Left hindlimb (tissue), 1 donor: ENCODE measurements at regions not wholly inside any gene's neighbourhood (a gene's known extent, or its start where the extent isn't known, plus 50 kb on each side); places are given as distances from the start of the nearest gene placed in this dataset.

Source experiments
- DNase-seq: peaks from one replicate; pipeline ENCODE4 v3.0.0-alpha.2; 2018

DNA sequence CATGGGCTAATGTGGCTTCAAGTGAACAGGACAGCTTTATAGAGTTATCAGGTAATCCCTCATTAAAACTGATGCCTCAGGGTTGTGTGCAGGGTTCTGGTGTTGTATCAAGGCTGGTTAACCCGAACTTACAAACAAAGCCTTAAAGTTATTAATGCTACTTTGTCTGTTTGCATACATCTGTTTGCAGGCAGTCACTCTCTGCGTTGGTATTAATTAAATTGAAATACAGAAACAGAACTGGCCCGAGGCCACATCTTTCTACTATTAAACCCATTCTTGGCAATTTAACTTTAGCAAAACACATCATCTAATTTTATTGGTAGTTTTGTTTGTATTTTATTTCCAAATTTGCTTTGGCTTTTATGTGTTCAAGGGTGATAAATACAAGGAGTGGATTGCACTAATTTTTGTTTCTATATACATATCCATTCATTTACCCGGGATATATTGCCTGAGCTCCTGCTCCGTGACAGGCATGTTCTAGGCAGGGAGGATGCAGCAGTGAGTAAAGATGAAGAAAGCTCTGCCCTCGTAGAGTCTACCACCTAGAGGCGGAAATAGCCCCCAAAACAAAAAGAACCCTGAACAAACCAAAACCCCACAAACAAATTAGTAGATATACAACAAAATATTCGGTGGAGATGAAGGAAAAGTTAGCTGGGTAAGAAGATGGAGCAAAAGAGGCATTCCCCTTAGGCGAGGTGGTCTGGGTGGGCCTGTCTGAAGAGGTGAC, 164.2 kb downstream of the MACROH2A1 start:
- DNase-seq = no peak

DNA sequence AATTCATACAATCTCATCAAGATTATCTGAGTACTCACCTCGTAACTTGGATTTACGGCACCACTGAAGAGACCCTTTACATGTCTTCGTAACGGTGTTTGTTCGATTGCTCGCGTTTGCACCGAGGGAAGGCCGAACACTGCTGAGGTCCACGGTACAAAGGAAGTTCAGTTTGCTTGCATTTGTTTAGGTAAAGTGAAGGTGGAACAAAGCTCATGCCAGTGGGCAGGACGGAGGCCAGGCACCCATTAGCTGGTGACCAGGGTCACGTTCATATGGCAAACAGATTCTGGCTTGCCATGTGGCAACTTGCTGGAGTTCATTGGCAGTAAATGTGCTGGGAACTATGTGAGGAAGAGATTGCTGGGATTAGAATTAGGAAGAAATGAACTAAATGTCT, 164.8 kb downstream of the MACROH2A1 start:
- DNase-seq = no peak

DNA sequence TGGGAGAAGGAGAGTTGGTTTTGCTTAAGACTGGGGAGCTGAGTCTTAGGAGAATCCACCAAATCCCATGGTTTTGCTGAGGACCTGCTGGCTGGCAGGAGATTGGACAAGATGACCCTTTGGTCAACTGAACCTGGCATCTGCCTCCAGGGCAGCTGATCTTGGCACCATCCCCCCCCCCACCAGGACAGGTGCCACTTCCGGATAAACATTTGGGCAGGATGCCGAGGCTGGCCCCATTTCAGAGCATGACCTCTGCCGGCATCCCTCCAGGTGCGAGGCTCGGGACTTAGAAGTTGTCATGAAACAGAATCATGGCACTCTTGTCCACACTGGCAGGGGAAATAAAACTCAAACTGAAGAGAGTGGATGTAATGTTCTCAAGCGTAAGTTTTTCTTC, 165.6 kb downstream of the MACROH2A1 start:
- DNase-seq = no peak

DNA sequence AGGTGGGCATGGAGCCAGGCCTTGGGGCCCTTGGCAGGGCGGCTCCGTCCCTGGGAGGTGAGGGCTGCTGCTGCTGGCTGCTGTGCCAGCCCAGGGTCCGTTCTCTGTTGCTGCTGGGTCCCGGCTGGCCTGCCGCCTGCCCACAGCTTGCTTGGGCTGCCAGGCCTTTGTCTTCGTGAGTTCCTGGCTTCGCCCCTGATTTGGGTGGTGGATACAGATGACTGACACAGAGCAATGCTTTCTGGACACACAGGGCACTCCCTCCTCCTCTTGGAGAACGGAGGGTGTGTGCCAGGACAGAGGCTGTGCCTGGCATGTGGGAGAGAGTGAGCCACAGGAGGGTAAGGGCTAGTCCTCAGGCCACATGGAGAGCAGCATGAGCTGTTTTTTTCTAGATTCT, 166.1 kb downstream of the MACROH2A1 start:
- DNase-seq = no peak

DNA sequence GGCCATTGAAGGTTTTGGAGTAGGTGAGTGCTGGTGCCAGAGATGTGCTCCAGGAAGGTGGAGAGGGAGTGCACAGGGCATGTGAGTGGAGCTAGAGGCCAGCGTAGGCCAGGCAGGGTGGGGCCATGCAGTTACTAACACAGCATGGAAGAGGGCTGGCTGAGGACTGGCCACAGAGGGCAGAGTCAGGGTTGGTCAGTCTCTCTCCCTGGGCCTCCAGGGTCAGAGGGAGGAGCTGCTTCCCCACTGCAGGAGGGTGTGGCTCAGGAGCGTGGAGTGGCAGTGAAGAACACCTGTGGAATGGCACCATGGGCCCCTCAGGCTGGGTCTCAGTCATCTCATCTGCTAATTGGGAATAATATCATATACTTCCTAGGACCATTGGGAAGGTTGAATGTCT, 167.7 kb downstream of the MACROH2A1 start:
- no peak for DNase-seq

DNA sequence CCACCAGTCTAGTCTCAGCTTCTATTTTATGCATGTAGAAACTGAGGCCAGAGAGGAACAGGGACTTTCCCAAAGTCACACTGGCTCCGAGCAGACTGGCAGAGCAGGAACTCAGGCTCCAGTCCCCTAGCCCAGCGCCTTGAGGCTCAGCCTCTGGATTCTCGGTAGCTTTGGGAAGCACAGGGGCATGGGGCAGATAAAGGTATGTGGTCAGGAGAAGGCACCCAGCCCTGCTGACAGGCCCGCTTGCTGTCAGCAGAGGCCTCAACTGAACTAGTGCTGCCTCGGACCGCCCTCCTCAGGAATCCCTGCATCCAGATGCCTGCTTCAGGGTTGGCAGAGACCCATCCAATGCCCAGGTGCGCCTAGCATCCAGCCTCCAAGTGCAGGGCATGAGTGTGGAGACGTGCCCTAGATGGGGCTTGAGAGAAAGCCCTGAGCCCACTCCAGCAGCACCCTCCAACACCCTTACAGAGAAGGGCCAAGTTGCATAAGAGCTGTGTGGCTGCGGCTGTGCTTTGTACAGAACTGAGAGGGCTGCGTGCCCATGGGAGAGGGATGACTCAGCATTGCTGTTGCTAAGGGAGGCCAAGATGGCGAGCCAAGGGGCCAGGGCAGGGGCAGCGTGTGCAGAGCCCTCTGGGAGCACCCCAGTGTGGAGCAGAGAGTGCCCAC, 168.6 kb downstream of the MACROH2A1 start:
- DNase-seq = no peak

DNA sequence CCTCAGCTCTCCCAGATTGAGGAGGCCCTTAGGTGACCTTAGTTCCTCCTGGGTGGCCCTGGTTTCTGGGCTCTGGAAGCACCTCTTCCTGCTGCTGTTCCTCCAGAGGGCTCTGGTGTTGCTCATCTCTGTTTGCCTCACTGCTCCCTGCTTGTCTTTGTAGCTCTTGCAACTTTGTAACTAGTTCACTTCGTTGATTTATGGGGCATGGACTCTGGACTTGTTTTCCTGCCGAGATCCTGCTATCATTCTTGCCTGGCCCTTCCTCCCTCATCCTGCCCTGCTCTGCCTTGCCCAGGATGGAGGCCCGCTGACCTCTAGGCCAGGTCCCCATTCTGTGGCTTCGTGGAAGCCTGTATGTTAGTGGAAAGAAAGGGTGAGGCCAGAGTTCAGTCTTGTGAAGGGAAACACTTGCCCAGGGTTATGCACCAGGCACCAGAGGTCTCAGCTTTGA, 169.3 kb downstream of the MACROH2A1 start:
- no peak for DNase-seq

DNA sequence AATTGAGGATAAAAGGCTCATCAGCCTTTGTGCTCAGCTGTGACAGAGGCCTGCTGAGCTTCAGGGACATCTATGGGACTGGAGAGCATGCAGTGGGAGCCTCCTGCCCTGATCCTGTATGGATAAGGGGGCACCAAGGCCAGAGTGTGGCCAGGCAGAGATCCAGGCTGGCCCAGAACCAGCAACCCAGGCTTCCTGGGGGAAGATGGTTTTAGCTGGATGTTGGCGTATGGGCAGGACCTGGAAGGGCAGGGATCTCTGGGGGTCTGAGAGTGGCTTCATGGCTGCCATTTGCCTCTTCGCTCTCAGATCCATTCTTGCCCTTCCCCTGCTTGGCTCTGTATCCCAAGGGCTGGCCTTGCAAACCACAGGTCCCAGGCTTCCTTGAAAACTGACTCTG, 169.9 kb downstream of the MACROH2A1 start:
- no peak for DNase-seq

DNA sequence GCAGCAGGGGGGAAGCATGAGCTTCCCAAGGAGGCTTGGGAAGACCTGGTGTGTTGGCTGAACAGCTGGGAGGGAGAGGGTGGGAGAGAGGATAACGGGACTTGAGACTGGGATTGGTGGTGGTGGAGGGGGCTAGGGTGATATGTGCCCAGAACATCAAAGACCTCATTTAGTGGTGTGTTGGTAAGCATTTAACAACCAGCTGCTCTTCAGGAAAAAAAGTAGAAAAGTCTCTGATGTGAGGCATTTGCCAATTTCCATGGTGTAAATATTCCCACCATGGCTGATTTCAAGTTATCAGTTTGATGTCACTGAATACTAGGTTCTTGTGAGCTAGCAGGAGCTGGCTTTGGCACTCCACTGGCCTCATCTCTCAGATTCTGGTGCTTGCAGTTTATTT, 170.8 kb downstream of the MACROH2A1 start:
- no peak for DNase-seq

DNA sequence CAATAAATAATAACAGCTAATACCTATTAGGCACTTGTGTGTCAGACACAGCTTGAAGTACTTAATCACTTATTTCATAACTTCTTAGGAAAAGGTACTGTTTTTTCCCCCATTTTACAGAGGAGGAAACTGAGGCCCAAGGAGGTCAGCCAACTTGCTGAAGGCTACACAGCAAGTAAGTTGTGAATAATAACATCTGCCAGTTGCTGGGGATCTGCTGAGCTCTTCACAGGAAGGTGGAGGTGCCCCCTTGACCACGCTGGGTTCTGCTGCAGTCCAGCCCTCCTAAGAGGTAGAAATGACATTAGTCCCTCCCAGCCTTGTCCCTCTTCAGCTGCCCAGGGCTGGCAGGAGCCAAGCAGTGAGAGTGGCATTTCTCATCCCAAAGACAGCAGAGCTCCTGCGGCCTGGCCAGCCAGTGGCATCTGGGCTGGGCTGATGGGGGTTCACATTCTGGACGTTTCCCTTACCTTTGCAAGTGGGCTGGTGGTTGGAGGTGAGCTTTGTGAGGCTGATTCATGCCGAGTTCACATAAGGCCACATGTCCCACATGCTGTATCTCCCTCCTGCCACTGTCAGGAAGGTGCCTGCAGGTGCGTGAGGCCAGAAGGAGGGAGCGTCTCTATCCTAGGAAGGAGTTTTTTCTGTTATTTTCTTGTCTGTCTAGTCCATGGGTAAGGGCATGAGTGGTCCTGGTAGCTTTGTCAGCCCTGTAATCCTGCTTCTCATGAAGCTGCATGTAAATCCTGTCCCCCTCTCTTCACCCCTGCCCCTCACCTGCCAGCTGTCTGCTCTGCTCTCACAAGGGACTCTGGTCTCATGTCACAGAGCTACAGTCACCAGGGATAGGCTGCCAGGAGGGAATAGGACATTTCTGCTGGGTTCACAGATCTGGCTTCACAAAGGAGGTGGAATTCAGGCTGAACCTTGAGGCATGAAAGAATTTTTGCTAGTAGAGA, 171.7 kb downstream of the MACROH2A1 start:
- DNase-seq = no peak

DNA sequence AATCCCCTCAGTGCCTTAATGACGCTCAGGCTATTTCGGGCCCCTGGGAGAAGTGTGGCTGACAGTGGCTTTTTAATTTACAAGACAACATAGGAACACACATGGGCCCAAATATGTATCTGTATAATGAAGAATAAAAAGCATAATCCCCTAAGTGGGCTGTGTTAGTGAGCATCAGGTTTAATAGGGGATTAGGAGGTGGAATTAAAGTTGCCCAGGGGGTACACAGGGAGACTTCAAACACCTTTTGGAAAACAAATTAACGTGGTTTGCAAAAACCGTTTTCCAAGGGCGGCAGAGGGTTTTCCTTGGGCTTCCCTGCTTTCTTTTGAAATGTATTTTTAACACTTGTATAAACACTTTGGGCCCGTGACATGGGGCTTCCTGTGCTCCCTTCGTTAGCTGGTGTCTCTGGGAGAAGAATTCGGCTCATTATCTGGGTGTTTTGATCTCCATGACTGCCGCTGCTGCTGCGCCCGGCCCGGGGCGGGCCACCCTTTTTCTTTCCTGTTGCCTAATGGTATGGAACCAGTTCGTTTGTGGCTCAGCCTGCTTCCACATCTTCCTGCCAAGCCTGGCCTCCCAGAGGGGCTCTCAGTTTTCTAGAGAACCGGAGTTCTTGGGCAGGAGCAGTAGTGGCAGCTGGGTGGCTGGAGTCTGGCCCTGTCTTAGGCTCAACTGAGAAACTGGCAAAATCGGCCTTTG, 173.0 kb downstream of the MACROH2A1 start:
- peak; percentile 61 for DNase-seq

DNA sequence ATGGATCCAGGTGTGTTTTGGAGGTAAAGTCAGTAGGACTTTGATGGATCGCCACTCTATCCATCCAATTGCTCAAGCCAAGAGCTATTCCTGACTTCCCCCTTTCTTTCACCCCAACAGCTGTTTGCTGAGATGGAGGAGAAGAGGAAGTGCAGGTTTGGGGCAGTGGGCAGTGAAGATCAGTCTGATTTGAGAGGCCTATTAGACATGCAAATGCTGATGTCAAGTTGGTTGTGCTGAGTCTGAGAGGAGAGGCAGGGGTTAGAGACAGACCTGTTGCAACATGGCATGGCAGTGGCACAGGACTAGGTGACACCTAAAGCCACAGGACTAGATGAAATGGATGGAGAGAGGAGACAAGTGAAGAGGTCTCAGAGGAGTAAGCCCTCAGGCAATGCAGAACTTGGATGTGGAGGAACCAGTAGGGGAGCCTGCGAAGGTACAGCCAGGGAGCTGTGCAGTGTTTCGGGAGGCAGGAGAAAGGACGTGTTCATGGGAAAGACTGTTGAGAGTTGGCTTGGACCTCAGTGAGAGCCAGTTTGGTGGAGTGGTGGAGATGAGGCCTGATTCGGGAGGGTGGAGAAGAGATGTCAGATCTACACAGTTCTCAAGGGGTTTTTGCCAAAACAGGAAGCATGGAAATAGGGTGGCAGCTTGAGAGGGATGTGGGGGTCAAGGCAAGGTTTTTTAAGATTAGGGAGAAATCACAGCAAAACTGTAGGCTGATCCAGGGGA, 175.0 kb downstream of the MACROH2A1 start:
- no peak for DNase-seq

DNA sequence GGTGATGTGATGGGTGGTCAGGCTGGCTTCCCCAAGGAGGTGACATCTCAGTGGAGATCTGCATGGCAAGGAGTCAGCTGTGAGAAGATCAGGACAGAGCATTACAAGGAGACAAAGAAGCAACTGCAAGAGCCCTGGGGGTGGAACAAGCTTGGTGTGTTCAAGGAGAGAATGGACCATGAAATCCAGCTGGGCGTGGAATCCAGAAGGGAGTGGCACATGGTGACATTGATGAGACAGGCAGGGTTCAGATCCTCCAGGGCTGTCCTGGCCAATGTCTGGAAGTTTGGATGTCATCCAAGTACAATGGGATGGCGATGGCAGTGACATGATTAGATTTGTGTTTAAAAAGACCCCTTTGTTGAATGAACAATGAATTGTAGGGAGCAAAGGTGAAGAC, 175.6 kb downstream of the MACROH2A1 start:
- no peak for DNase-seq

DNA sequence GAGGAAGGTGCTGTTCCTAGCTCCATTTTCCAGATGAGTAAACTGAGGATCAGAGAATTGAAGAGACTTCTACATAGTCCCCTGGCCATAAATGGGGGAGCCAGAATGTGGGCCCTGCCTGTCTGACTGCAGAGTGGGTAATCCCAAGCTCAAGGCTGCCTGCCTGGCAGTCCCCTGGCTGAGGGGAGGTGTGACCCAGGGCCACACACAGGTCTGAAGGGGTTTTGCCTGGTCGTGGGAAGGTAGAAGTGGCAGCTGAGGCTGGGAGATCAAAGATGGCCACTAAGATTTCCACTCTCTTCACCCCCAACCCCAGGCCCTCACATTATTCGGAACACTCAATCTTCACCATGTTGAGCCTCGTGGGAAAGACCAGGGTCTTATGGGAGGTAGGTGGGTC, 176.3 kb downstream of the MACROH2A1 start:
- DNase-seq = no peak

DNA sequence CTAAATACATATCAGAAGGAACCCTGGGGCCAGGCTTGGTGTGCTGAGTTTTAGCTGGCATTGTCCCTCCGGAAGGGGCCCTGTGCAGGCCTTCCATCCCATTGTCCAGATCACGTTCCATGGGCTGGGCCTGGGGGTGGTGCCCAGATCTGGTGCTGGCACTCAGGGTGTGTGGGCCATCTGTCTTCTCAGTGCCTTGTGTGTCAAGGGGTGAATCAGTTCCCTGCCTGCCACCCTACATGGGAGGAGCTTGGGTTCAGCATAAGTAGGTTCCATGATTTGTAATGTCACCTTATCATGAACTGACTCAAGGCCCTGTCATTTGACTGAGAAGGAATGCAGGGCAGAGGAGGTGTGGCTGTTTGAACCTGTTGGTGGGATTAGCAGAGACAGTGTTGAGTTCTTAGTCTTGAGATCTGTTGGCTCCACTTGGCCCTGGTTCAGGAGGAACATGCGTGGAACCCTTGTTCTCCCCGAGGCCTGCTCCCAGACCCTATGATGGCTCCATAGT, 176.8 kb downstream of the MACROH2A1 start:
- peak; percentile 12 for DNase-seq

DNA sequence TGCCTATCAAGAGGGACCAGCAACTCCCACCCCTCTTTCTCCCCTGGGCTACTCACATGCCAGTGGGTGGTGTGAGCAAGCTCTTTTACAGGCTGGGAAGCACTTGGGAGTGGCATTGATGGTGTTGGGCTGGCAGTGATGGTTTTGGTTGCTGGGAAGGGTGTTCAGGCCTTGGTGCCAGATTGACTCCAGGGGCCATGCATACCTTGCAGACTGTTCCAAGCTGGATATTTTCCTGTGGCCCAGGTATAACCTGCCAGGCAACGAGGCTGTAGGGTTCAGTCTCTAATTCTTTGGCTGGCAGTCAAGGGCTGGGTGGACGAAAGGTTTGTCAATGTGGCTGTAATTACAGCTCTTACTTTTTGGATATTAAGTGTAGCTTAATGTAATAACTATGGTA, 177.3 kb downstream of the MACROH2A1 start:
- DNase-seq = no peak

DNA sequence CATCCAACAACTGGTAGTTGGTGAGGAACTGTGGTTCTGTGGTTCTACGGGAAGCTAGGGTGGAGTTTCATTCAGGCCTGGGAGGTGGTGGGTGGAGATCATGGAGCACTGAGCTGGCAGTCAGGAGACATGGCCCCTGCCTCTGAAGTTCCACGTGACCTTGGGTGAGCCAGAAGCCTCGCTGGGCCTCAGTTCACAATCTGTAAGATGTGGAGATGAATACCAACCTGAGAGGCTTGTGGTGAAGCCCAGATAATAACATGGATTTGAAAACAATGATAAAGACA, 177.9 kb downstream of the MACROH2A1 start:
- no peak for DNase-seq

DNA sequence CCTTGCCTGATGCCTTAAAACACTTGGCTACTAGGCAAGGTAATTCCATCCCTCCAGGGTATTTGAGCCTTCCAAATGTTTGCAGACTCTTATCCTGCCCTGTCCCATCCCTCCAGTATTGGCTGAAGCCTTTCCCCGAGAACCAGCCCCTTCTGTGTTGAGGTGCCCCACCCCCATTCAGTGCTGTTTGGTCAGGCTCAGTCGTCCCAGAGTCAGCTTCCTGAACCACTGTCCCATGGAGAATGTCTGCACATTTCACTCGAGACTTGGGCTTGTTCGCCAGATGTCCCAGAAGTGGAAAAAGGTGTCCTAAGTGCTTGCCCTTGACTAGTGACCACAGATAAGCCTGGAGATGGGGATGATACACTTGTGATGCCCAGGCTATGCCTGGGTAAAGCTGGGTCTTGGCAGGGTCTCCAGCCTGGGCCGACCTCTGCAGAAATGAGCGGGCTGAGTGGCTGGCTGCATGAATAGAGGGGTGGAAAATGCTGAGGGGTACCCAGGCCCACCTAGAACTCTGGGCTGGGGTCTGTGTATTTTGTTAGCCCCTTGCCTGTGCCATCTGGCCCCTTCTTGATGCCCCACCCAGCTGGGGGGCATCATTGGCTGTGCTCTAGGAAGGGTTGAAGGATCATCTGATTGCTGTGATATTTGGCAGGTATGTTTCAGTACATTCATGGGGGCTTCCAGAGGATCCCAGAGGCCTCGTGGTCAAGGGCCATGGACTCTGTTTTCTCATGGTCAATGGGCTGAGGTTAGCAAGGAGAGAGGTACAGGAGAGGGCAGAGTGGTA, 178.4 kb downstream of the MACROH2A1 start:
- no peak for DNase-seq

DNA sequence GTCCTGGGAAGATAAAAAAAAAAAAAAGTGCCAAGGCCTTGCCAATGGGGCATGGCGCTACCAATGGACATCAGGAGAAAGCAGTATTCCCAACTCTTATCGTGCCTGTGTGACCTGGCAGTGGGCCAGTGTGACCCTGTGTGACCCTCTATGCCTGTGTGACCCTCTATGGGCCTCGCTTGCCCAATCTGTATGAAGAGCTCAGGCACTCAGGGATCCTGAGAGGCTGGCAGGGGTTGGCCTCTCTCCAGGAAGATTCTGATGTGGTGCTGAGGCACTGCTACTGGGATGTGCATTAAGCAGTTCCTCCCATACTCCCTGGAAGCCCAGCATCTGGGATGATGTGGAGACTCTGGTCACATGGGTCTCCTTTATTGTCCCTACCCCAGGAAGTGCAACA, 179.2 kb downstream of the MACROH2A1 start:
- DNase-seq = peak; percentile 27

DNA sequence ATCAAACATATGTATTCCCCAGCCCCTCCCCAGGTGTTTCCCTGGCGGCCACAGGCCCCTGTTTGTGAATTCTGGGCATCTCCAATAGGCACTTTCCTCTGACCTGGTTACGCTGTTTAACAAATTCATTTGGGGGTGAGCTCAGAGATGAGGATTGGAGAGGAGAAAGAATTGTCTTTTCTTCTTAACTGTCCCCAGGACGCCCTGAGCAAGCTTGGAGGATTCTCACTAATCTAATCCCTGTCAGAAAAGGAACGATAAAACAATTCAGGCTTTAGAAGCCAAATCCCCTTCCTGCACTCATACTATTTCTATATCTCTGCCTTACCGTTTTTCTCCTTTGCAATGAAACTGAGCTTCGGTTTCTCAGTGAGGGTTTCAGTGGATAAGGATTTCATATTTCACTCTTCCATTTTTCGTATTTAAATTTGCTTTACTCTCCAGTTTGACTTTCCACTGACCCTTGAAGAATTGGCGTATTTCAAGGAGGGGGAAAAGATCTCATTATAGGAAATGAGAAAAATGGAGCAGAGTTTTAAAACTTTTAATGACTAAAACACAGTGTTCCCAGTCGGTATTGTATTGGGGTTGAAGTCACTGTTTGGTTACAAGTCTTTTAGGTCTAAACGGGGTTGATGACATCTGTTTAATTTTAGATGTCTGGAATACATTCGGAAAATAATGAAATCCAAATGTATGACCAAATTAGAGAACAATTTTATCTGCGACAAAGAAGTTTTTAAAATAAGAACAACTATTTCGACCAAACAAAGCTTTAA, 180.1 kb downstream of the MACROH2A1 start:
- DNase-seq = no peak

DNA sequence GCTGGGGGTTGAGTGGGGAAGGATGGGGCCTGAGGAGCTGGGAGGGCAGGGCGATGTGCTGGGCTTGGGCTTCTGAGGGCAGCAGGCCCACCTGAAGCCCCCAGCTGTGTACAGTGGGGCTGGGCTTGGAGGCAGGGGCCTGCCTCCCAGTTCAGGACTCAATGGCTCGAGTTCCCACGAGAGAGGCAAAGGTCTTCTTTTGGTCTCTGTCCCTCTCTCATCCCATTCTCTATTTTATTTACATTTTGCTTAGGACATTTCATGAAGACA, 180.6 kb downstream of the MACROH2A1 start:
- DNase-seq = no peak
